H9 (cell line): ENCODE measurements at regions not wholly inside any gene's neighbourhood (a gene's known extent, or its start where the extent isn't known, plus 50 kb on each side); places are given as distances from the start of the nearest gene placed in this dataset.

Experiments
- DNase-seq: peaks from one replicate; pipeline ENCODE4 v3.0.0-alpha.2; 2017
- H2AFZ ChIP-seq: one replicate; pipeline ENCODE4 v1.6.1; 2013; ENCODE audit warnings: mild to moderate bottlenecking, low read length, control low read depth, moderate library complexity
- H2AK5ac ChIP-seq: 2 replicates; pipeline ENCODE4 v1.6.1; 2013; ENCODE audit warnings: low read length, control low read depth, mixed read lengths; ENCODE audit not compliant: insufficient read length
- H2BK120ac ChIP-seq: one replicate; pipeline ENCODE4 v1.6.1; 2013; ENCODE audit warnings: low read depth, mild to moderate bottlenecking, low read length, control low read depth, inconsistent platforms; ENCODE audit not compliant: poor library complexity, severe bottlenecking
- H2BK12ac ChIP-seq: 2 replicates; pipeline ENCODE4 v1.6.1; 2013; ENCODE audit warnings: low read length, control low read depth, mixed read lengths, low read depth; ENCODE audit not compliant: insufficient read length
- H2BK15ac ChIP-seq: 2 replicates; pipeline ENCODE4 v1.6.1; 2013; ENCODE audit warnings: low read depth, low read length, control low read depth
- H2BK20ac ChIP-seq: one replicate; pipeline ENCODE4 v1.6.1; 2013; ENCODE audit warnings: low read depth, mild to moderate bottlenecking, low read length, control low read depth, inconsistent platforms; ENCODE audit not compliant: poor library complexity, severe bottlenecking
- H2BK5ac ChIP-seq: 2 replicates; pipeline ENCODE4 v1.6.1; 2013; ENCODE audit warnings: low read length, control low read depth, mixed read lengths; ENCODE audit not compliant: insufficient read length
- H3K14ac ChIP-seq: 2 replicates; pipeline ENCODE4 v1.6.1; 2013; ENCODE audit warnings: low read length, control low read depth; ENCODE audit not compliant: insufficient read depth
- H3K18ac ChIP-seq: 2 replicates; pipeline ENCODE4 v1.6.1; 2013; ENCODE audit warnings: low read depth, mild to moderate bottlenecking, mixed read lengths, low read length, control low read depth; ENCODE audit not compliant: insufficient read length
- H3K23ac ChIP-seq: 2 replicates; pipeline ENCODE4 v1.6.1; 2013; ENCODE audit warnings: low read length, control low read depth, mixed read lengths, low read depth; ENCODE audit not compliant: insufficient read length
- H3K23me2 ChIP-seq: 2 replicates; pipeline ENCODE4 v1.6.1; 2013; ENCODE audit warnings: low read depth, mild to moderate bottlenecking, mixed read lengths, low read length, control low read depth; ENCODE audit not compliant: insufficient read length, poor library complexity, severe bottlenecking
- H3K27ac ChIP-seq: 2 replicates; pipeline ENCODE4 v1.5.1; 2013; ENCODE audit warnings: low read length, control low read depth, mixed read lengths, low read depth; ENCODE audit not compliant: insufficient read length
- H3K27me3 ChIP-seq: 2 replicates; pipeline ENCODE4 v1.6.1; 2013; ENCODE audit warnings: low read length, control low read depth, inconsistent platforms; ENCODE audit not compliant: insufficient read depth
- H3K4ac ChIP-seq: 2 replicates; pipeline ENCODE4 v1.6.1; 2013; ENCODE audit warnings: low read depth, mild to moderate bottlenecking, control low read depth, inconsistent platforms, low read length, moderate library complexity
- H3K4me1 ChIP-seq: 2 replicates; pipeline ENCODE4 v1.6.1; 2013; ENCODE audit warnings: low read length, control low read depth, inconsistent platforms; ENCODE audit not compliant: insufficient read depth
- H3K4me2 ChIP-seq: 2 replicates; pipeline ENCODE4 v1.6.1; 2013; ENCODE audit warnings: low read length, control low read depth, mixed read lengths; ENCODE audit not compliant: insufficient read length, insufficient read depth
- H3K56ac ChIP-seq: 2 replicates; pipeline ENCODE4 v1.6.1; 2013; ENCODE audit warnings: low read depth, mild to moderate bottlenecking, mixed read lengths, low read length, control low read depth; ENCODE audit not compliant: insufficient read length
- H3K79me1 ChIP-seq: 2 replicates; pipeline ENCODE4 v1.6.1; 2013; ENCODE audit warnings: low read depth, mild to moderate bottlenecking, moderate library complexity, low read length, control low read depth, inconsistent platforms; ENCODE audit not compliant: insufficient read depth, poor library complexity, severe bottlenecking
- H3K79me2 ChIP-seq: 2 replicates; pipeline ENCODE4 v1.6.1; 2013; ENCODE audit warnings: low read length, control low read depth, inconsistent platforms; ENCODE audit not compliant: insufficient read depth
- H3K9ac ChIP-seq: 2 replicates; pipeline ENCODE4 v1.6.1; 2013; ENCODE audit warnings: low read length, control low read depth, mixed read lengths; ENCODE audit not compliant: insufficient read length; ENCODE audit errors: extremely low read depth
- H3K9me3 ChIP-seq: one replicate; pipeline ENCODE4 v1.6.1; 2013; ENCODE audit warnings: low read depth, low read length, inconsistent platforms; ENCODE audit not compliant: control insufficient read depth
- H3T11ph ChIP-seq: one replicate; pipeline ENCODE4 v1.6.1; 2013; ENCODE audit warnings: mild to moderate bottlenecking, low read length, control low read depth, inconsistent platforms
- H4K20me1 ChIP-seq: one replicate; pipeline ENCODE4 v1.6.1; 2013; ENCODE audit not compliant: control insufficient read depth, insufficient read length, insufficient read depth
- H4K5ac ChIP-seq: 2 replicates; pipeline ENCODE4 v1.6.1; 2013; ENCODE audit warnings: low read depth, mild to moderate bottlenecking, mixed read lengths, low read length, control low read depth; ENCODE audit not compliant: insufficient read length
- H4K8ac ChIP-seq: replicated peaks from 2 replicates; pipeline ENCODE4 v1.6.1; 2013; ENCODE audit warnings: low read length, control low read depth, mixed read lengths, low read depth; ENCODE audit not compliant: insufficient read length
- H4K91ac ChIP-seq: 2 replicates; pipeline ENCODE4 v1.6.1; 2013; ENCODE audit warnings: low read depth, mild to moderate bottlenecking, moderate library complexity, mixed read lengths, low read length, control low read depth; ENCODE audit not compliant: insufficient read length
- H3K27ac Mint-ChIP-seq, 3 experiments: 2 replicates in 2 of 3; 3 replicates in 1 of 3; pipeline ENCODE4 v1.8.0; 2020 to 2021; ENCODE audit warnings: mixed read lengths in 3 of 3, mild to moderate bottlenecking in 1 of 3, moderate library complexity in 1 of 3
- H3K27me3 Mint-ChIP-seq: 2 replicates; pipeline ENCODE4 v1.8.0; 2021; ENCODE audit warnings: low read depth, mild to moderate bottlenecking, moderate library complexity, mixed read lengths
- H3K36me3 Mint-ChIP-seq, 3 experiments: 2 replicates in 2 of 3; 3 replicates in 1 of 3; pipeline ENCODE4 v1.8.0; 2020 to 2021; ENCODE audit warnings: low read depth in 3 of 3, mixed read lengths in 3 of 3; ENCODE audit not compliant: insufficient read depth in 1 of 3
- H3K4me1 Mint-ChIP-seq, 2 experiments: 2 replicates each; pipeline ENCODE4 v1.8.0; 2020; ENCODE audit warnings: mixed read lengths in 2 of 2
- H3K4me3 Mint-ChIP-seq, 2 experiments: 2 replicates in 1 of 2; 3 replicates in 1 of 2; pipeline ENCODE4 v1.8.0; 2020 to 2021; ENCODE audit warnings: mild to moderate bottlenecking in 2 of 2, mixed read lengths in 2 of 2, moderate library complexity in 1 of 2
- H3K9me3 Mint-ChIP-seq, 2 experiments: 2 replicates in 1 of 2; 3 replicates in 1 of 2; pipeline ENCODE4 v1.8.0; 2020; ENCODE audit warnings: mild to moderate bottlenecking in 2 of 2, mixed read lengths in 2 of 2, moderate library complexity in 1 of 2
- WGBS: extraction: QIAGEN DNeasy Blood & Tissue Kit; methylation state at CpG from one replicate; pipeline ENCODE4 v1.1.7; 2013; ENCODE audit warnings: missing lambda C conversion rate, low lambda C conversion rate, mixed read lengths; ENCODE audit not compliant: insufficient read length; ENCODE audit errors: extremely low coverage; 5-methylcytosine and 5-hydroxymethylcytosine counted together
- TF ChIP-seq, protein P1 (sequence below): fragments of 200-600 bp; sonication (generic); conservative IDR thresholded peaks from 3 replicates; pipeline ENCODE4 v1.8.0; 2021; ENCODE audit warnings: antibody characterized with exemption, mild to moderate bottlenecking

DNA sequence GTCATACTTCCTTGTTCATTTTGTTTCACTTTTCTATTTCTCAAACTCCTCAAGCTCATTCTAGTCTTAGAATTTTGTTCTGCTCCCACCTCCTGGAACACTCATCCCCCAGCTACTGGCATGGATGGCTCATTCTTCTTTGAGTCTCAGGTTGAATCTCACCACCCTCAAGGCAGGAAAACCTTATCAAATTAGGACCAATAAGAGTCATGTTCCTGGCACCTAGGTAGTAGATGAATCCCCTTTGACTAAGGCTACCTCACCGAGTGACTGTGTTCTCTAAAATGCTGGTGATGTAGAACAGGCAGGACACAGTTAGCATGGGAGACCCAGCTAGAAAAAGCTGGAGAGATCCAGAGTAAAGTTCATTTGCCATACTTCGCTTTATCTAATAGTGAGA is 1050.8 kb upstream of the EEF2KMT start:
- Histone ChIP-seq H4K5ac (no peak overlapping the region), H2BK120ac (no peak overlapping the region), H3K79me1 (no peaks in the 10 kb centered on the region), H2AK5ac (no peak overlapping the region), H3T11ph (no peak overlapping the region), H2BK20ac (no peak overlapping the region), H3K23me2 (no peaks in the 10 kb centered on the region), H3K18ac (no peak overlapping the region), H3K56ac (no peak overlapping the region), H3K9ac (no peak overlapping the region), H3K27ac (no peak overlapping the region), H3K23ac (no peak overlapping the region), H4K8ac (no peak overlapping the region), H3K4me1 (no peaks in the 10 kb centered on the region; the same call in 1 of the 2 replicates), H4K20me1 (no peaks in the 10 kb centered on the region), H2BK12ac (no peak overlapping the region), H3K4me2 (no peak overlapping the region), H3K79me2 (no peaks in the 10 kb centered on the region), H2BK5ac (no peak overlapping the region), H3K27me3 (no peaks in the 10 kb centered on the region), H2BK15ac (no peak overlapping the region), H2AFZ (no peak overlapping the region), H3K14ac (no peak overlapping the region), H4K91ac (no peak overlapping the region), H3K4ac (no peak overlapping the region), H3K9me3 (no peaks in the 10 kb centered on the region)
- TF ChIP-seq, protein P1, sequence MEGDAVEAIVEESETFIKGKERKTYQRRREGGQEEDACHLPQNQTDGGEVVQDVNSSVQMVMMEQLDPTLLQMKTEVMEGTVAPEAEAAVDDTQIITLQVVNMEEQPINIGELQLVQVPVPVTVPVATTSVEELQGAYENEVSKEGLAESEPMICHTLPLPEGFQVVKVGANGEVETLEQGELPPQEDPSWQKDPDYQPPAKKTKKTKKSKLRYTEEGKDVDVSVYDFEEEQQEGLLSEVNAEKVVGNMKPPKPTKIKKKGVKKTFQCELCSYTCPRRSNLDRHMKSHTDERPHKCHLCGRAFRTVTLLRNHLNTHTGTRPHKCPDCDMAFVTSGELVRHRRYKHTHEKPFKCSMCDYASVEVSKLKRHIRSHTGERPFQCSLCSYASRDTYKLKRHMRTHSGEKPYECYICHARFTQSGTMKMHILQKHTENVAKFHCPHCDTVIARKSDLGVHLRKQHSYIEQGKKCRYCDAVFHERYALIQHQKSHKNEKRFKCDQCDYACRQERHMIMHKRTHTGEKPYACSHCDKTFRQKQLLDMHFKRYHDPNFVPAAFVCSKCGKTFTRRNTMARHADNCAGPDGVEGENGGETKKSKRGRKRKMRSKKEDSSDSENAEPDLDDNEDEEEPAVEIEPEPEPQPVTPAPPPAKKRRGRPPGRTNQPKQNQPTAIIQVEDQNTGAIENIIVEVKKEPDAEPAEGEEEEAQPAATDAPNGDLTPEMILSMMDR: no peak
- no peaks in the 10 kb centered on the region for H3K27me3 Mint-ChIP-seq
- H3K4me1 Mint-ChIP-seq: peaks cover 13 to 19% of the 10 kb centered on the region in 2 experiments
- H3K9me3 Mint-ChIP-seq: peaks cover 0 to 3% of the 10 kb centered on the region in 2 experiments; a peak in 2 of 5 replicates
- H3K4me3 Mint-ChIP-seq: no peak overlapping the region
- 0 out of 7 replicates have a peak, but pooled peaks cover 0 to 4% (median 0%) of the 10 kb centered on the region in 3 experiments for H3K36me3 Mint-ChIP-seq
- WGBS: no CpG with 5 or more reads among the region's 2 CpGs
- no peak for DNase-seq
- peak overlapping the region in 2 of 3 experiments; percentile 63 to 86; a peak in 3 of 7 replicates for H3K27ac Mint-ChIP-seq
